ENCODE measurements at regions not wholly inside any gene's neighbourhood (a gene's known extent, or its start where the extent isn't known, plus 50 kb on each side); places are given as distances from the start of the nearest gene placed in this dataset.

DNA sequence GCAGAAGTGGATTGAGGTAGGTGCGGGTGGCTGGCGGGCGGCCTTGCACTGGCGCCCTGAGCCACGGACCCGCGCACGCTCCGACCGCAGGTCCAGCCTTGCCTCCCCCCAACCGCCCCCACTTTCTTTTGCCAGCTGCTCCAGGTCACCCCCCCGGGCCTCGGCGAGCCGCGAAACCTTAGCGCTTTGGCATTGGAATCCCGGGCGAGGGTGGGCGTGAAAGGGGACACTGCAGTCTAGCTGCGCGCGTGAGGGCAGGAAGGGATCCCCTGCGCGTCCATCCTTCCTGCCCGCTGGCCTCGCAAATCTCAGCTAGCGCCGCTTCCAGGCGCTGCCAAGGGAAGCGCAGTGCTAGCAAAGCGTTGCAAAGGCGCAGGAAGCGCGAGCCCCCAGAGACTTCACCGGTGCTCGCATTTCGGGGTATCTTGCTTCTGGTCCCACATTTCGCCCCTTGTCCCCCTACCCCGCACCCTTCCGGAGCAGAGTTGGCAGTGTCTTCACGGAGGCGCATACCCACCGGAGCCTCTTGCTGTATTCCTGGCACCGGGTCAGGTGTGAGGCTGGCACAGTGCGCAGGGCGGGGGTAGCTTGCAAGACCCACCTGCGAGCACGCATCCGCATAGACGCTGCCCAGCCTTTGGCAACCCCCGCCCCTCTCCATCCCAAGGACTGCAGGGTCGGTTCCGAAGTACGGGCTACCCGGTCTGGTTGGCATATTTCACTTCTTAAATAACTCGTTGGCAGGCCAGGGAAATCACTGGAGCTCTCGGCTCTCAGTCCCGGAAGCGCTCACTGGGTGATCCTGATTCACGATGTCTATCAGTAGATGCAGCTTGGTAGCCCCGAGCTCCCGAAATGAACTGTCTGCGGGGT lies 104.4 kb downstream of the UCHL1 start:
- CTCF ChIA-PET: interaction anchor here (0.6 kb wide), 2 partner anchors 147 to 629 kb away, joined by 3 read pairs; no protein-coding TSS in a partner anchor

DNA sequence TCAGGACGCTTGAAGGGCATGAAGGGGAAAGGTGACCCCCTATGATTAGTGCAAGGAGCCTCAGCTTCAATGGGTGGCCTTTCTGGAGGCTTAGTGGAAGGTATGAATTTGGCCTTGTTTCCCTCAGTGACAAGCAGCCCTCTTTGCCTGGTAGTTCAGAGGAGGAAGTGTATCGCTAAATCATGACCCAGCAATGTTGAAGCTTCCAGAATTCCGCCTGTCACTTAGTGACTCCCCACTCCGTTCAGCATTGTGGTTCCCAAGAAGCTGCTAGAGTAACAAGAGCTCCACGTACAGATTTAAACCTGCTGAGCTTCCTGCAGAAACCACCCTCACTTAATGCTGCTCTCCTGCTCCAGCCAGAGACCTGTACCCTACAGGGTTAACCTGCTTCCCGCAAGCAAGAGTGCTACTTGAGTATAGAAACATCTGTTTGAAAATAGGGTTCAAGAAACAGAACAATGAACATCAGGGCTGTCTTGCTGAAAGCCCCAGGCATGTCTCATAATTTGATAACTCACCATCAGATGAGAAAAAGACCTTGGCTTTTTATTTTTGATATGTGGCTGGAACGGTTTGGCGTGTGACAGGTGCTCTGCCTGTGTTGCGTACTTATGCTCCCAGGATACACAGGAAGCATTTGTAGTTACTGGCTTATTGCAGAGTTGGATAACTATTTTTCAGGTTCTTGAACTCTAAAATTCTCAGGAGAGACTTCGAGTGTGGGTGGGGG lies 105.2 kb downstream of the UCHL1 start:
- ATAC-seq (no peak), DNase-seq (no peak)
- ChIA-PET POLR2A (no interaction called here), CTCF (interaction anchor here (0.6 to 1.5 kb wide), 2 partner anchors 11 to 628 kb away, joined by 3 read pairs; no protein-coding TSS in a partner anchor)
- H3K27ac Mint-ChIP-seq: no peak overlapping the region
- H3K9me3 Mint-ChIP-seq (ENCODE audit: low read depth): no peaks in the 10 kb centered on the region
- H3K4me1 Mint-ChIP-seq: no peaks in the 10 kb centered on the region
- no peak overlapping the region for H3K4me3 Mint-ChIP-seq
- H3K27me3 Mint-ChIP-seq: peaks cover 37% of the 10 kb centered on the region
- H3K36me3 Mint-ChIP-seq (ENCODE audit: low read depth): no peaks in the 10 kb centered on the region
- intact Hi-C loops (cut with DNase I, micrococcal nuclease): no loop called here

More for the DNA sequence above, 104.4 kb downstream of the UCHL1 start:
- H3K9me3 Mint-ChIP-seq (ENCODE audit: low read depth): no peaks in the 10 kb centered on the region
- peak overlapping the region; percentile 2 for H3K4me3 Mint-ChIP-seq
- POLR2A ChIA-PET: no interaction called here
- no peak for ATAC-seq
- intact Hi-C loops (cut with DNase I, micrococcal nuclease): no loop called here
- no peak for DNase-seq
- H3K4me1 Mint-ChIP-seq: no peaks in the 10 kb centered on the region
- no peaks in the 10 kb centered on the region for H3K36me3 Mint-ChIP-seq (ENCODE audit: low read depth)
- no peak overlapping the region for H3K27ac Mint-ChIP-seq
- peaks cover 38% of the 10 kb centered on the region for H3K27me3 Mint-ChIP-seq

DNA sequence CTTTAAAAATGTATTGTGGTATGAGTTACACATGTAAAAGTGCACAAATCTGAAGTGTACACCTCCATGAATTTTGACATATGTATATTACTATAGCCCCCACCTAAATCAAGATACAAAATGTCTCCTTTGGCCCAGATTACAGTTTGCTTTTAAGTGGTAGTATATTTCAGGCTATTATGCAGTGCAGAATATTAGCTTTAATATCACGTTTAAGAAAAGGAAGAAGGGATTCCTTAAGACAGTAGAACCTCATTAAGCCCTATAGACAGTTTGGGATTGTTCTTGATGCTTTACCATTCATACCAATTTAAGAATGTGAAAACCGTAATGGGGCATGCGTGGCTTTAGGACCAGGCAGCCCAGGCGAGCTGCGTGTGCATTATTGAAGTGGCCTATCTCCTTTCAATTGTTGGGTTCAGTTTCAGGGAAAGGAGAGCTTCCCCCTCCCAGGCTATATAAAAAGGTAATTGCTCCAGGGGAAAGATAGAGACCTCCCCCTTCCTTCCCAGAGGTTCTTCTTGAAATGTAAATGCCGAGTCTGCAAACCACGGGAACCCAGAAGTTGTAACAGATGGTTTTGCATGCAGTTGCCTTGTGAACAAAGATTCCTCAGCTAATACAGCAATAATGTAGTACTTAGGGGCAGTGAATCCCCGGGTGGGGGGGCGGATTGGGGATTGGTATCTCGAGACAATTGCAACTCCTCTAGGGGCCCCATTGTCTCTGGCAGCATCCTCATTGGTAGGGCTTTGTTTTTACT lies 106.1 kb downstream of the UCHL1 start:
- ChIA-PET POLR2A (no interaction called here), CTCF (interaction anchor here (1.5 kb wide), 1 partner anchor 11 kb away, joined by 3 read pairs; no protein-coding TSS in a partner anchor)
- Mint-ChIP-seq H3K27ac (no peak overlapping the region), H3K4me1 (no peaks in the 10 kb centered on the region), H3K36me3 (ENCODE audit: low read depth) (no peaks in the 10 kb centered on the region), H3K9me3 (ENCODE audit: low read depth) (no peaks in the 10 kb centered on the region), H3K27me3 (peaks cover 37% of the 10 kb centered on the region), H3K4me3 (no peak overlapping the region)
- ATAC-seq (no peak), DNase-seq (no peak)
- intact Hi-C loops (cut with DNase I, micrococcal nuclease): no loop called here

DNA sequence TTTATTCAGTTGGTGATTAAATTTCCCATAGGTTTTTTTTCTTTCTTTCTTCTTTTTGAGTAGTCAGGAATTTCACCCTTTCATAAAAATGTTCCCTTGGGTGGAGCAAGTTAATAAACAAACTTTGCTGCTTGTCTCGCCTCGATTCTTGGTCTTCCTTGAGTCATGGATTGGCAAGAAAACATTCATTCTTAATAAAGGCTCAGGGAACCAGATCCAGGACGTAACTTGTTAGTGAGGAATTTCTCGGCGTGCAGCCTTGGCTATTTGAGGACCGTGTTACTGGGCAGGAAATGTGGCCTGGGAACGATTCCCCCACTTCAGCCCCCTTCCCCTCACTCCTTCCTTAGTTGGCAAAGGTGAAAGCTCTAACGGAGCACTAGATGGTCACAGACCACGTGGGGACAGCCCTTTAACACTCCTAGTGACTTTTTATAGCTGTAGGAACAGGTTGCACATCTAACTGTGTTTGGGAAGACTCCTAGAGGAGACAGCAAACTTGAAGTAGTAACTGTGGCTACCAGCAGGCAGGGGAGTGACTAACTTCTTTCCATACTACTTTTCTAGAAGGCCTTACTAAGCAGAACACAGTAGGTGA lies 106.8 kb downstream of the UCHL1 start:
- no peaks in the 10 kb centered on the region for H3K4me1 Mint-ChIP-seq
- no peak overlapping the region for H3K27ac Mint-ChIP-seq
- H3K9me3 Mint-ChIP-seq (ENCODE audit: low read depth): no peaks in the 10 kb centered on the region
- H3K27me3 Mint-ChIP-seq: peaks cover 35% of the 10 kb centered on the region
- no peak overlapping the region for H3K4me3 Mint-ChIP-seq
- ChIA-PET POLR2A (no interaction called here), CTCF (interaction anchor here (0.7 kb wide), 1 partner anchor 411 kb away, joined by 3 read pairs; no protein-coding TSS in a partner anchor)
- no peak for ATAC-seq
- H3K36me3 Mint-ChIP-seq (ENCODE audit: low read depth): no peaks in the 10 kb centered on the region
- intact Hi-C loops (cut with DNase I, micrococcal nuclease): no loop called here
- no peak for DNase-seq

DNA sequence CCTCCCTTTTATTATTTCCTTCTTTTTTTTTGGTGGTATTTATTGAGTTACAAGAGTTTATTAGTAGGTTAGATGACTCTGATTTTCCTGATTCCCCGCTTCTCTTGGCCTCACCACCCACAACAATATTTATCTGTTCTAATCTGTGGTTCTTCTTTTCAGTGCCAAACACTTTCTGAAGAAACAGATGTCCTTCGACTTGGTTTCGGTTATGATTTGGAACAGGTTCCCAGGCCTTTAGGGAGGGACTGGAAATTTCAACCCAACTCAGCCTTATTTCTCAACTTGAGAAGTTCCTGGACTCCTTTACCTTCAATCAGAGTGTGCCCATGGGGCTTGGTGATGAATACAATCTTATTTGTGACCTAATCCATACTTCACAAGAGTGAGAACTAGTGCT lies 108.1 kb downstream of the UCHL1 start:
- no peak overlapping the region for H3K4me3 Mint-ChIP-seq
- H3K9me3 Mint-ChIP-seq (ENCODE audit: low read depth): no peaks in the 10 kb centered on the region
- DNase-seq (no peak), ATAC-seq (no peak)
- CTCF ChIA-PET: no interaction called here
- no peak overlapping the region for H3K27ac Mint-ChIP-seq
- intact Hi-C loops (cut with DNase I, micrococcal nuclease): no loop called here
- POLR2A ChIA-PET: no interaction called here
- peaks cover 27% of the 10 kb centered on the region for H3K27me3 Mint-ChIP-seq
- no peaks in the 10 kb centered on the region for H3K36me3 Mint-ChIP-seq (ENCODE audit: low read depth)
- no peaks in the 10 kb centered on the region for H3K4me1 Mint-ChIP-seq

DNA sequence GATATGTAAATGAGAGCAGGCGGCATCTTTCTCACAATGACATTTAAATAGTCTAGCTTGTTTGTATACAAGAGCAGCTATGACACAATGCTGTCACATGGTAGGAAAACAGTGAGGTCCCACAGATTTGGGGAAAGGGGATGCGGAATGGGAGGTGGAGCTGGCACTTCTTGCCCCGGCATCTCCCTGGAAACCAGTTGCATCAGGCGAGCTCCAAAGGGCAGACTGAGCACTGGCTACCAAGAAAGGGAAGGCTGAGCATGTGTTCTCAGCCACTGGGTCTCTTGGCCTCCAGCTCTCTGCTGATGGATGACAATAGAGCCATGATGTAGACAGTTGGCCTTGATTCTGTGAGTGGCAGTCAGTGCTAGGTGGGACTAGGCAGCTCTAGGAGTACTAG lies 109.0 kb downstream of the UCHL1 start:
- no peak for DNase-seq
- CTCF ChIA-PET: interaction anchor here (0.8 kb wide), 1 partner anchor 14 kb away, joined by 3 read pairs; no protein-coding TSS in a partner anchor
- no peaks in the 10 kb centered on the region for H3K36me3 Mint-ChIP-seq (ENCODE audit: low read depth)
- no peaks in the 10 kb centered on the region for H3K9me3 Mint-ChIP-seq (ENCODE audit: low read depth)
- ATAC-seq: no peak
- no peaks in the 10 kb centered on the region for H3K4me1 Mint-ChIP-seq
- H3K27ac Mint-ChIP-seq: no peak overlapping the region
- POLR2A ChIA-PET: no interaction called here
- H3K4me3 Mint-ChIP-seq: no peak overlapping the region
- peaks cover 26% of the 10 kb centered on the region for H3K27me3 Mint-ChIP-seq
- intact Hi-C loops (cut with DNase I, micrococcal nuclease): no loop called here

DNA sequence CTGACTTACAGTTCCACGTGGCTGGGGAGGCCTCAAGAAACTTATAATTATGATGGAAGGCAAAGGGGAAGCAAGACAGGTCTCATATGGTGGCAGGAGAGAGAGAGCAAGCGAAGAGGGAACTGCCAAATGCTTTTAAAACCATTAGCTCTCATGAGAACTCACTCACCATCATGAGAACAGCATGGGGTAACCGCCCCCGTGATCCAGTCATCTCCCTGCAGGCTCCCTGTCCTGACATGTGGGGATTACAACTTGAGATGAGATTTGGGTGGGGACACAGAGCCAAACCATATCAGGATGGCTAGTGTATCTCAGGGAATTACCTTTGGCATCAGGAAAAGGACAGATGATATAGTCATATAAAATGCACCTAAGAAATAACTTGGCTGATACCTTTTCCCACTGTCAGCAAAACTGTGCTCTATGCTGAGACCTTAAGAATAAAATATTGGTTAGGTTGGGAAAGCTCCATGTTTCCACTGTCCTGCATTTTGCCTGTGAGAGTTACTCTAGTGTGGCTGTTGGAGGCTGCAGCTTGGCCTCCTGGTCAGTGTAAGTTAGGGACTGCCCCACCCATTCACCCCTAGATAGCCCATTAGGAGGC lies 110.3 kb downstream of the UCHL1 start:
- CTCF ChIA-PET: no interaction called here
- Mint-ChIP-seq H3K9me3 (ENCODE audit: low read depth) (no peaks in the 10 kb centered on the region), H3K36me3 (ENCODE audit: low read depth) (no peaks in the 10 kb centered on the region), H3K27ac (no peak overlapping the region), H3K27me3 (peaks cover 20% of the 10 kb centered on the region), H3K4me1 (no peaks in the 10 kb centered on the region), H3K4me3 (no peak overlapping the region)
- intact Hi-C loops (cut with DNase I, micrococcal nuclease): no loop called here
- ATAC-seq (no peak), DNase-seq (no peak)
- POLR2A ChIA-PET: no interaction called here

DNA sequence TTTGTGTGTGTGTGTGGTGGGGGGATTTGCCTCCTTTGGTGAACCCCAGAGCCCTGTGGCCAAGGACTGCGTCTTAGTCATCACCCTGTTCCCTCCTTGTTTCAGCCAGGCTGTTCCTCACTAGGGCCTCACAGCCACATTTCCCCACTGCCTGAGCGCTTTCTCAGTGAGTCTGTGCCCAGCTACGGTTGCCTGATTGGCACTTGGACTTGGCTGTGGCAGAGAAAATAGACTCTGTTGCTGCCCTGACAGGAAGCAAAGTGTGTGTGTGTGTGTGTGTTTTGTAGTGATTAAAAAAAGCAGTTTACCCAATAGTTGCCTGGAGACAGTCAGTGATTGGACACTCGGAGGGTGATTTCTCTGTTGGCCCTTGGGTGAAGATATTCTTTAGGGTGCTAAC lies 113.0 kb downstream of the UCHL1 start:
- Mint-ChIP-seq H3K27me3 (peaks cover 9% of the 10 kb centered on the region), H3K27ac (no peak overlapping the region), H3K9me3 (ENCODE audit: low read depth) (no peaks in the 10 kb centered on the region), H3K4me1 (no peaks in the 10 kb centered on the region), H3K36me3 (ENCODE audit: low read depth) (no peaks in the 10 kb centered on the region), H3K4me3 (no peak overlapping the region)
- no peak for ATAC-seq
- CTCF ChIA-PET: interaction anchor here (0.7 kb wide), 1 partner anchor 576 kb away, joined by 3 read pairs; no protein-coding TSS in a partner anchor
- DNase-seq: no peak
- POLR2A ChIA-PET: interaction anchor here (0.5 kb wide), 1 partner anchor 31 kb away, joined by 3 read pairs; no protein-coding TSS in a partner anchor
- intact Hi-C loops (cut with DNase I, micrococcal nuclease): no loop called here

DNA sequence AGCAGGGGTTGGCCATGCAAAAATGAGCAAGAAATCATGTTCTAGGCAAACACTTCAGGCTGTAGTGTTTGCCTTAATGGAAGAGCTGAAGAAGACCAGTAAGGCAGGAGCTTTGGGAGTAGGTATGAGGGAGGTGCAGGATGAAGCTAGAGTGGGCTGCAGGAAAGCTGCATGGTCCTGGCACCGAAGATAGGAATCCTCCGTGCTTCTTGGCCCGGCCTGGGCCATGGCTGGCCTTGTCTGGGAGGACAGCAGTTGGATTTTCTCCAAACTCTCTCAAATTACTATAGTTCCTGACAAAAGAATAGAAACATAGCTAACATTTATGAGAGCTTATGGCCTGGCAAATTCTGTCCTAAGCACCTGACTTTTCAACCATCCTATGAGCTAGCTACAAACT lies 116.5 kb downstream of the UCHL1 start:
- no peaks in the 10 kb centered on the region for H3K36me3 Mint-ChIP-seq (ENCODE audit: low read depth)
- no peak overlapping the region for H3K4me3 Mint-ChIP-seq
- DNase-seq (no peak), ATAC-seq (no peak)
- intact Hi-C loops (cut with DNase I, micrococcal nuclease): no loop called here
- H3K9me3 Mint-ChIP-seq (ENCODE audit: low read depth): no peaks in the 10 kb centered on the region
- ChIA-PET CTCF (interaction anchor here (0.8 to 1.1 kb wide), 2 partner anchors 11 to 114 kb away, joined by 3 read pairs; no protein-coding TSS in a partner anchor), POLR2A (no interaction called here)
- peaks cover 4% of the 10 kb centered on the region for H3K27me3 Mint-ChIP-seq
- no peak overlapping the region for H3K27ac Mint-ChIP-seq
- no peaks in the 10 kb centered on the region for H3K4me1 Mint-ChIP-seq

DNA sequence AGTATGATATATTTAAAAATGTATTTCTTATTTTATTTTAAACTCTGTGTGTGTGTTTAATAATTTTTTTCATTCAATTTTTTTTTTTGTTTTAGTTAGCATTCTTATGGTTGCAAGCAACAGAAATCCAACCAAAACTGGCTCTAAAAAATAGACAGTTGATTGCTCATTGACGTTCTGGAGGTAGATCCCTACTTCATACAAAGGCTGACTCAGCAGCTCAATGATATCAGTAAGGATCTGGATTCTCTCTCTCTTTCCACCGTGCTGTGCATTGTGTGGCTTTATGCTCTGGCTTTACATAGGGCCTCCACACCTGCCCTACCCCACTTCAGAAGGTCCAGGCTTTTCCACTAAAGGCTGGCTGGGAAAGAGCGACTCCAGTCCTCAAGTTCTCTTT lies 117.8 kb downstream of the UCHL1 start:
- ATAC-seq (no peak), DNase-seq (no peak)
- H3K4me3 Mint-ChIP-seq: no peak overlapping the region
- H3K36me3 Mint-ChIP-seq (ENCODE audit: low read depth): no peaks in the 10 kb centered on the region
- H3K9me3 Mint-ChIP-seq (ENCODE audit: low read depth): peaks cover 3% of the 10 kb centered on the region
- ChIA-PET POLR2A (no interaction called here), CTCF (no interaction called here)
- no peaks in the 10 kb centered on the region for H3K4me1 Mint-ChIP-seq
- peaks cover 4% of the 10 kb centered on the region for H3K27me3 Mint-ChIP-seq
- no peak overlapping the region for H3K27ac Mint-ChIP-seq
- intact Hi-C loops (cut with DNase I, micrococcal nuclease): no loop called here

DNA sequence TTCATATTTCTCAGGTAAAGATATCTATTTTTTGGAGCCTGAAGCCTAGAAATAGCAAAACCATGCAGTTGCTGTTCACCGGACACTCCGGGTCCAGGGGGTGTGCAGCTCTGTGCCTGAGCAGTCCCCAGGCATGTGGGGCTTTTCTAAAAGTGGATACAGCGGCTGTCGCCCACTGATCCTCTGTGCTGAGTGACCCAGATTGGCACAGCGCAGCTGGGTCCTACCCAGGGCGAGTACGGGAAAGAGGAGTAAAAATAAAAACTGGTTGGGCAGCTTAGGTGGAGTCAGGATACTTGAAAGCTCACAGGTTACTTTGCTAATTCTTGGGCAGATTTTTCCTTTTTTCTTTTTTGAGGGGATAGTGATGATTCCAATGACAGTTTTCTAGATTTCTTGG lies 118.8 kb downstream of the UCHL1 start:
- ATAC-seq (no peak), DNase-seq (no peak)
- H3K27ac Mint-ChIP-seq: no peak overlapping the region
- intact Hi-C loops (cut with DNase I, micrococcal nuclease): no loop called here
- peaks cover 3% of the 10 kb centered on the region for H3K9me3 Mint-ChIP-seq (ENCODE audit: low read depth)
- ChIA-PET POLR2A (no interaction called here), CTCF (no interaction called here)
- H3K4me3 Mint-ChIP-seq: no peak overlapping the region
- no peaks in the 10 kb centered on the region for H3K4me1 Mint-ChIP-seq
- no peaks in the 10 kb centered on the region for H3K36me3 Mint-ChIP-seq (ENCODE audit: low read depth)
- peaks cover 4% of the 10 kb centered on the region for H3K27me3 Mint-ChIP-seq
